ENCODE measurements at regions not wholly inside any gene's neighbourhood (a gene's known extent, or its start where the extent isn't known, plus 50 kb on each side); places are given as distances from the start of the nearest gene placed in this dataset.

- TF ChIP-seq, protein P1, sequence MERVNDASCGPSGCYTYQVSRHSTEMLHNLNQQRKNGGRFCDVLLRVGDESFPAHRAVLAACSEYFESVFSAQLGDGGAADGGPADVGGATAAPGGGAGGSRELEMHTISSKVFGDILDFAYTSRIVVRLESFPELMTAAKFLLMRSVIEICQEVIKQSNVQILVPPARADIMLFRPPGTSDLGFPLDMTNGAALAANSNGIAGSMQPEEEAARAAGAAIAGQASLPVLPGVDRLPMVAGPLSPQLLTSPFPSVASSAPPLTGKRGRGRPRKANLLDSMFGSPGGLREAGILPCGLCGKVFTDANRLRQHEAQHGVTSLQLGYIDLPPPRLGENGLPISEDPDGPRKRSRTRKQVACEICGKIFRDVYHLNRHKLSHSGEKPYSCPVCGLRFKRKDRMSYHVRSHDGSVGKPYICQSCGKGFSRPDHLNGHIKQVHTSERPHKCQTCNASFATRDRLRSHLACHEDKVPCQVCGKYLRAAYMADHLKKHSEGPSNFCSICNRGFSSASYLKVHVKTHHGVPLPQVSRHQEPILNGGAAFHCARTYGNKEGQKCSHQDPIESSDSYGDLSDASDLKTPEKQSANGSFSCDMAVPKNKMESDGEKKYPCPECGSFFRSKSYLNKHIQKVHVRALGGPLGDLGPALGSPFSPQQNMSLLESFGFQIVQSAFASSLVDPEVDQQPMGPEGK (CRISPR knock-in tag; IDR thresholded peaks at IDR 0.05; ENCODE audit: borderline replicate concordance) = no peak
- TF ChIP-seq TOX (CRISPR knock-in tag; IDR thresholded peaks at IDR 0.05; ENCODE audit: borderline replicate concordance) (no peak), BACH2 (CRISPR knock-in tag; IDR thresholded peaks at IDR 0.05; ENCODE audit: borderline replicate concordance) (no peak)
These were observed 1474.3 kb upstream of the CDH9 start for GRCh38 chr5:28512648-28513047.

All from SK-N-SH treated with all-trans-retinoic acid at 6 μM for 48 hours (cell line).